ENCODE measurements at regions not wholly inside any gene's neighbourhood (a gene's known extent, or its start where the extent isn't known, plus 50 kb on each side); places are given as distances from the start of the nearest gene placed in this dataset.

GRCh38 chr1:221162352-221162751, 283.1 kb downstream of the HLX start:
- no peak for DNase-seq (ENCODE audit: low spot score)

GRCh38 chr1:221162939-221163338, 283.7 kb downstream of the HLX start:
- no peak for DNase-seq (ENCODE audit: low spot score)

GRCh38 chr1:221164029-221164428, 284.8 kb downstream of the HLX start:
- no peak for DNase-seq (ENCODE audit: low spot score)

GRCh38 chr1:221164951-221165838, 286.0 kb downstream of the HLX start:
- DNase-seq (ENCODE audit: low spot score) = no peak

GRCh38 chr1:221165839-221166500, 286.7 kb downstream of the HLX start:
- no peak for DNase-seq (ENCODE audit: low spot score)

- DNase-seq (ENCODE audit: low spot score) = peak; percentile 3
Measured at GRCh38 chr1:221166559-221167318, 287.5 kb downstream of the HLX start.

- DNase-seq (ENCODE audit: low spot score) = no peak
Measured at GRCh38 chr1:221169447-221169889, 290.2 kb downstream of the HLX start.

GRCh38 chr1:221170171-221170570, 290.9 kb downstream of the HLX start:
- DNase-seq (ENCODE audit: low spot score) = no peak

GRCh38 chr1:221171768-221172167, 292.5 kb downstream of the HLX start:
- no peak for DNase-seq (ENCODE audit: low spot score)

GRCh38 chr1:221172841-221173240, 293.6 kb downstream of the HLX start:
- no peak for DNase-seq (ENCODE audit: low spot score)

GRCh38 chr1:221174330-221174993, 295.2 kb downstream of the HLX start:
- DNase-seq (ENCODE audit: low spot score) = no peak

GRCh38 chr1:221175249-221175648, 296.0 kb downstream of the HLX start:
- no peak for DNase-seq (ENCODE audit: low spot score)

- DNase-seq (ENCODE audit: low spot score) = no peak
Measured at GRCh38 chr1:221180704-221181368, 301.6 kb downstream of the HLX start.

GRCh38 chr1:221182791-221183533, 303.7 kb downstream of the HLX start:
- no peak for DNase-seq (ENCODE audit: low spot score)

GRCh38 chr1:221184131-221184794, 305.0 kb downstream of the HLX start:
- DNase-seq (ENCODE audit: low spot score) = no peak

GRCh38 chr1:221187174-221187573, 307.9 kb downstream of the HLX start:
- no peak for DNase-seq (ENCODE audit: low spot score)

- no peak for DNase-seq (ENCODE audit: low spot score)
Measured at GRCh38 chr1:221188458-221188857, 309.2 kb downstream of the HLX start.

GRCh38 chr1:221190249-221190648, 311.0 kb downstream of the HLX start:
- DNase-seq (ENCODE audit: low spot score) = no peak

GRCh38 chr1:221192055-221192454, 312.8 kb downstream of the HLX start:
- no peak for DNase-seq (ENCODE audit: low spot score)

- DNase-seq (ENCODE audit: low spot score) = no peak
Measured at GRCh38 chr1:221200464-221200863, 321.2 kb downstream of the HLX start.
